IMR-90 (cell line): ENCODE measurements at regions not wholly inside any gene's neighbourhood (a gene's known extent, or its start where the extent isn't known, plus 50 kb on each side); places are given as distances from the start of the nearest gene placed in this dataset.

ENCODE experiments used
- ATAC-seq: fragments of 200-7000 bp; cut with Tn5 transposase; 2 replicates; pipeline ENCODE4 v1.9.1; 2020; ENCODE audit warnings: low read depth, mild to moderate bottlenecking, moderate library complexity
- BruUV-seq: library from RNA; stranded (reverse); fragments of 400-500 nt; replicated peaks from 2 replicates; lab custom pipeline; 2021; lab: Mats Ljungman, UMichigan
- CTCF ChIA-PET: fragments of 300-600 bp; formaldehyde crosslinking; extraction: SDS; loops from one replicate; lab custom pipeline; 2021; ENCODE audit warnings: antibody characterized with exemption; lab: Yijun Ruan, JAX
- POLR2A ChIA-PET: fragments of 300-600 bp; sonication (Branson Sonifier 250); formaldehyde crosslinking; loops from one replicate; lab custom pipeline; 2022; ENCODE audit warnings: antibody characterized with exemption; ENCODE audit not compliant: unreplicated experiment; lab: Charles Lee
- DNase-seq: peaks from one replicate; pipeline ENCODE4 v3.0.0; 2013
- H2AFZ ChIP-seq: replicated peaks from 2 replicates; pipeline ENCODE3; 2013; ENCODE audit warnings: low read length, mild to moderate bottlenecking; ENCODE audit not compliant: poor library complexity
- H2AK5ac ChIP-seq: 2 replicates; pipeline ENCODE4 v1.6.1; 2013; ENCODE audit warnings: low read depth, low read length, inconsistent platforms
- H2AK9ac ChIP-seq: replicated peaks from 2 replicates; pipeline ENCODE3; 2013; ENCODE audit warnings: mild to moderate bottlenecking, low read depth, low read length, moderate library complexity; ENCODE audit not compliant: poor library complexity
- H2BK120ac ChIP-seq: 2 replicates; pipeline ENCODE4 v1.6.1; 2013; ENCODE audit warnings: low read depth, low read length, inconsistent platforms
- H2BK15ac ChIP-seq: 3 replicates; pipeline ENCODE4 v1.6.1; 2013; ENCODE audit warnings: low read depth, low read length, inconsistent platforms
- H2BK20ac ChIP-seq: 2 replicates; pipeline ENCODE4 v1.6.1; 2013; ENCODE audit warnings: low read depth, mild to moderate bottlenecking, inconsistent platforms, low read length, moderate library complexity
- H2BK5ac ChIP-seq: 2 replicates; pipeline ENCODE4 v1.6.1; 2013; ENCODE audit warnings: mild to moderate bottlenecking, low read depth, low read length, inconsistent platforms; ENCODE audit not compliant: poor library complexity, severe bottlenecking
- H3K14ac ChIP-seq: replicated peaks from 2 replicates; pipeline ENCODE4 v1.6.1; 2013; ENCODE audit warnings: low read depth, low read length, inconsistent platforms
- H3K18ac ChIP-seq: 2 replicates; pipeline ENCODE4 v1.6.1; 2013; ENCODE audit warnings: low read depth, low read length, control low read depth
- H3K23ac ChIP-seq: 2 replicates; pipeline ENCODE4 v1.6.1; 2013; ENCODE audit warnings: low read depth, low read length, inconsistent platforms
- H3K27ac ChIP-seq: 2 replicates; pipeline ENCODE4 v1.5.1; 2013; ENCODE audit warnings: mild to moderate bottlenecking, control low read depth, low read length; ENCODE audit not compliant: insufficient read depth
- H3K27me3 ChIP-seq: 2 replicates; pipeline ENCODE4 v1.6.1; 2013; ENCODE audit warnings: low read length; ENCODE audit not compliant: control insufficient read depth, insufficient read depth
- H3K36me3 ChIP-seq: 2 replicates; pipeline ENCODE4 v1.6.1; 2013; ENCODE audit warnings: low read length, mixed read lengths; ENCODE audit not compliant: control insufficient read depth, insufficient read depth
- H3K4ac ChIP-seq: 2 replicates; pipeline ENCODE4 v1.6.1; 2013; ENCODE audit warnings: low read depth, low read length, inconsistent platforms
- H3K4me1 ChIP-seq: 2 replicates; pipeline ENCODE4 v1.6.1; 2013; ENCODE audit warnings: low read length, mixed read lengths; ENCODE audit not compliant: control insufficient read depth, insufficient read depth
- H3K4me2 ChIP-seq: 2 replicates; pipeline ENCODE4 v1.6.1; 2013; ENCODE audit warnings: low read depth, mild to moderate bottlenecking, control low read depth, low read length, moderate library complexity
- H3K4me3 ChIP-seq: 2 replicates; pipeline ENCODE4 v1.5.1; 2013; ENCODE audit warnings: low read depth, mild to moderate bottlenecking, control low read depth, low read length, moderate library complexity; ENCODE audit not compliant: insufficient read depth
- H3K56ac ChIP-seq: 2 replicates; pipeline ENCODE4 v1.6.1; 2013; ENCODE audit warnings: low read length, inconsistent platforms; ENCODE audit not compliant: insufficient read depth; ENCODE audit errors: extremely low read depth
- H3K79me1 ChIP-seq, 2 experiments: 2 replicates each; pipeline ENCODE4 v1.6.1; 2013; ENCODE audit warnings: low read length in 2 of 2, inconsistent platforms in 1 of 2, low read depth in 1 of 2
- H3K9ac ChIP-seq: 2 replicates; pipeline ENCODE4 v1.6.1; 2013; ENCODE audit warnings: low read depth, low read length, control low read depth
- H3K9me1 ChIP-seq: 2 replicates; pipeline ENCODE4 v1.6.1; 2013; ENCODE audit warnings: low read length, inconsistent platforms; ENCODE audit not compliant: insufficient read depth
- H3K9me3 ChIP-seq: 2 replicates; pipeline ENCODE4 v1.6.1; 2013; ENCODE audit warnings: low read length; ENCODE audit not compliant: control insufficient read depth, insufficient read depth
- H4K20me1 ChIP-seq: 2 replicates; pipeline ENCODE4 v1.6.1; 2013; ENCODE audit warnings: low read length, inconsistent platforms; ENCODE audit not compliant: insufficient read depth
- H4K5ac ChIP-seq: 2 replicates; pipeline ENCODE4 v1.6.1; 2013; ENCODE audit warnings: mild to moderate bottlenecking, low read depth, low read length, control low read depth
- H4K8ac ChIP-seq, 2 experiments: 2 replicates each; pipeline ENCODE4 v1.6.1; 2013; ENCODE audit warnings: low read depth in 2 of 2, low read length in 2 of 2, control low read depth in 1 of 2, inconsistent platforms in 1 of 2
- H4K91ac ChIP-seq: 2 replicates; pipeline ENCODE4 v1.6.1; 2013; ENCODE audit warnings: low read depth, low read length, inconsistent platforms; ENCODE audit not compliant: insufficient read depth
- BHLHE40 ChIP-seq: fragments of 150-350 bp; IDR thresholded peaks from 2 replicates; pipeline ENCODE4 v1.6.1; 2016; ENCODE audit warnings: mild to moderate bottlenecking, low read depth, low read length
- CEBPB ChIP-seq: IDR thresholded peaks from 2 replicates; pipeline ENCODE4 v1.6.1; 2012; ENCODE audit warnings: low read depth, low read length, improper control_type of control experiment
- CHD1 ChIP-seq: IDR thresholded peaks from 2 replicates; pipeline ENCODE4 v1.6.1; 2012; ENCODE audit warnings: low read depth, low read length, improper control_type of control experiment
- FOS ChIP-seq: fragments of 150-350 bp; IDR thresholded peaks from 2 replicates; pipeline ENCODE4 v1.6.1; 2016; ENCODE audit warnings: low read depth, low read length
- MAFK ChIP-seq: IDR thresholded peaks from 2 replicates; pipeline ENCODE4 v1.6.1; 2012; ENCODE audit warnings: low read depth, low read length, improper control_type of control experiment
- MAZ ChIP-seq: IDR thresholded peaks from 2 replicates; pipeline ENCODE4 v1.6.1; 2012; ENCODE audit warnings: low read depth, mild to moderate bottlenecking, low read length, improper control_type of control experiment, moderate library complexity, borderline replicate concordance
- MXI1 ChIP-seq: IDR thresholded peaks from 2 replicates; pipeline ENCODE4 v1.6.1; 2012; ENCODE audit warnings: low read depth, mild to moderate bottlenecking, low read length, moderate library complexity, borderline replicate concordance
- NFE2L2 ChIP-seq: fragments of 150-350 bp; IDR thresholded peaks from 2 replicates; pipeline ENCODE4 v1.6.1; 2016; ENCODE audit warnings: low read depth, mild to moderate bottlenecking, low read length
- POLR2A ChIP-seq: IDR thresholded peaks from 2 replicates; pipeline ENCODE4 v1.6.1; 2012; ENCODE audit warnings: mild to moderate bottlenecking, low read depth, low read length
- RAD21 ChIP-seq: IDR thresholded peaks from 2 replicates; pipeline ENCODE4 v1.6.1; 2012; ENCODE audit warnings: low read length, improper control_type of control experiment
- RCOR1 ChIP-seq: IDR thresholded peaks from 2 replicates; pipeline ENCODE4 v1.6.1; 2012; ENCODE audit warnings: mild to moderate bottlenecking, low read length, improper control_type of control experiment; ENCODE audit not compliant: insufficient replicate concordance
- RFX5 ChIP-seq: IDR thresholded peaks from 2 replicates; pipeline ENCODE4 v1.8.0; 2012; ENCODE audit warnings: low read depth, mild to moderate bottlenecking, low read length, moderate library complexity
- SMC3 ChIP-seq: fragments of 150-350 bp; IDR thresholded peaks from 2 replicates; pipeline ENCODE4 v1.6.1; 2016; ENCODE audit warnings: low read depth, mild to moderate bottlenecking, antibody characterized with exemption, low read length, moderate library complexity
- WGBS, 2 experiments: methylation state at CpG; one replicate each; pipeline versions ENCODE4 v1.1.5 to v1.1.7; 2013; ENCODE audit warnings: missing lambda C conversion rate in 2 of 2; ENCODE audit not compliant: insufficient read length in 1 of 2; ENCODE audit errors: extremely low coverage in 2 of 2; 5-methylcytosine and 5-hydroxymethylcytosine counted together
- dilution Hi-C: fragments of 300-500 bp; cut with HindIII; formaldehyde crosslinking; loops from one replicate; pipeline ENCODE4 v1.14.3; 2018; ENCODE audit warnings: low sequenced_read_pairs; ENCODE audit not compliant: unreplicated experiment
- in situ Hi-C: fragments of 300-500 bp; cut with MboI; formaldehyde crosslinking; loops from 3 replicates; pipeline ENCODE4 v1.14.3; 2019; ENCODE audit warnings: low sequenced_read_pairs, inconsistent platforms, mixed read lengths
- intact Hi-C: fragments of 100-400 bp; cut with micrococcal nuclease; formaldehyde crosslinking; loops from 2 replicates; pipeline ENCODE4 v1.10.0; 2022
- TF ChIP-seq, protein P1 (sequence below): fragments of 150-350 bp; IDR thresholded peaks from 2 replicates; pipeline ENCODE4 v1.6.1; 2016; ENCODE audit warnings: low read depth, mild to moderate bottlenecking, low read length, moderate library complexity, borderline replicate concordance
- TF ChIP-seq, protein P2 (sequence below): fragments of 150-350 bp; IDR thresholded peaks from 2 replicates; pipeline ENCODE4 v1.6.1; 2017; ENCODE audit warnings: mild to moderate bottlenecking, antibody characterized with exemption, low read length, low read depth
- TF ChIP-seq, protein P3 (sequence below): conservative IDR thresholded peaks from 2 replicates; pipeline ENCODE4 v1.5.1; 2012; ENCODE audit warnings: mild to moderate bottlenecking, low read depth, low read length, improper control_type of control experiment

DNA sequence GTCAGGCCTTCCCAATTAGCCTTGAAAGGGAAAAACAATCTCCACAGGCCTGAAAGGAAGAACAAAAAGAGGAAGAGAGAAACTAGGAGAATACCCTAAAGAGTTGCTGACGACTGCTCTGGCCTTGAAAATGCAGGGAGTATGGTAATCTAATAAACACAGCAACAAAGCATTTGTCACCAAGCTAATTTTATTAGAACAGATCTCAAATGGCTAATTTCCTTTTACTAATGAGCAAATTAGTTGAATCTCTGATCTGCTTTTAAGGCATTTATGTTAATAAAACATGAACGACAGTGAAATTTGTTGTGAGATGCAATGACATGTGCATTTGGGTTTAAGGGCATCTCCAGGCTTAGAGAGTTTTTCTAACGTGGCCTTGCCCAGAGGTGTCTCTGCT, 212.2 kb downstream of the BUD13 start:
- WGBS, 2 experiments: 40% methylated on average over 1 of the region's 3 CpGs; no CpG with 5 or more reads in 1 of the 2 experiments
- ATAC-seq (no peak), DNase-seq (no peak)
- Histone ChIP-seq H2BK5ac (no peak overlapping the region), H2AK9ac (no peak overlapping the region), H3K56ac (no peak overlapping the region), H4K8ac (no peak overlapping the region), H4K91ac (no peak overlapping the region), H3K4ac (no peak overlapping the region), H3K79me1 (no peaks in the 10 kb centered on the region), H3K36me3 (no peaks in the 10 kb centered on the region), H3K9me3 (no peaks in the 10 kb centered on the region), H2BK15ac (no peak overlapping the region), H2AK5ac (no peak overlapping the region), H3K18ac (no peak overlapping the region), H3K14ac (no peak overlapping the region), H4K20me1 (no peaks in the 10 kb centered on the region), H3K27me3 (peaks cover 2% of the 10 kb centered on the region; the same call in 1 of the 2 replicates), H2BK120ac (no peak overlapping the region), H3K27ac (no peak overlapping the region), H3K9me1 (0 out of 2 replicates have a peak, but pooled peaks cover 3% of the 10 kb centered on the region), H4K5ac (no peak overlapping the region), H3K9ac (no peak overlapping the region), H3K4me2 (no peak overlapping the region), H3K4me3 (no peak overlapping the region), H3K23ac (no peak overlapping the region), H2BK20ac (no peak overlapping the region), H2AFZ (no peak overlapping the region), H3K4me1 (no peaks in the 10 kb centered on the region)
- intact Hi-C loops (no loop called here), in situ Hi-C loops (no loop called here), dilution Hi-C loops (no loop called here)
- no TSS peak for BruUV-seq
- TF ChIP-seq BHLHE40: no peak
- TF ChIP-seq NFE2L2: no peak
- TF ChIP-seq CEBPB: no peak
- TF ChIP-seq, protein P1, sequence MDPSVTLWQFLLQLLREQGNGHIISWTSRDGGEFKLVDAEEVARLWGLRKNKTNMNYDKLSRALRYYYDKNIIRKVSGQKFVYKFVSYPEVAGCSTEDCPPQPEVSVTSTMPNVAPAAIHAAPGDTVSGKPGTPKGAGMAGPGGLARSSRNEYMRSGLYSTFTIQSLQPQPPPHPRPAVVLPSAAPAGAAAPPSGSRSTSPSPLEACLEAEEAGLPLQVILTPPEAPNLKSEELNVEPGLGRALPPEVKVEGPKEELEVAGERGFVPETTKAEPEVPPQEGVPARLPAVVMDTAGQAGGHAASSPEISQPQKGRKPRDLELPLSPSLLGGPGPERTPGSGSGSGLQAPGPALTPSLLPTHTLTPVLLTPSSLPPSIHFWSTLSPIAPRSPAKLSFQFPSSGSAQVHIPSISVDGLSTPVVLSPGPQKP: no peak
- TF ChIP-seq SMC3: no peak
- no peak for TF ChIP-seq MAZ
- no peak for TF ChIP-seq RCOR1
- TF ChIP-seq RFX5: no peak
- TF ChIP-seq FOS: no peak
- TF ChIP-seq RAD21: no peak
- TF ChIP-seq MAFK: no peak
- TF ChIP-seq, protein P2, sequence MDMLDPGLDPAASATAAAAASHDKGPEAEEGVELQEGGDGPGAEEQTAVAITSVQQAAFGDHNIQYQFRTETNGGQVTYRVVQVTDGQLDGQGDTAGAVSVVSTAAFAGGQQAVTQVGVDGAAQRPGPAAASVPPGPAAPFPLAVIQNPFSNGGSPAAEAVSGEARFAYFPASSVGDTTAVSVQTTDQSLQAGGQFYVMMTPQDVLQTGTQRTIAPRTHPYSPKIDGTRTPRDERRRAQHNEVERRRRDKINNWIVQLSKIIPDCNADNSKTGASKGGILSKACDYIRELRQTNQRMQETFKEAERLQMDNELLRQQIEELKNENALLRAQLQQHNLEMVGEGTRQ: no peak
- TF ChIP-seq MXI1: no peak
- TF ChIP-seq CHD1: no peak
- no peak for TF ChIP-seq POLR2A
- TF ChIP-seq, protein P3, sequence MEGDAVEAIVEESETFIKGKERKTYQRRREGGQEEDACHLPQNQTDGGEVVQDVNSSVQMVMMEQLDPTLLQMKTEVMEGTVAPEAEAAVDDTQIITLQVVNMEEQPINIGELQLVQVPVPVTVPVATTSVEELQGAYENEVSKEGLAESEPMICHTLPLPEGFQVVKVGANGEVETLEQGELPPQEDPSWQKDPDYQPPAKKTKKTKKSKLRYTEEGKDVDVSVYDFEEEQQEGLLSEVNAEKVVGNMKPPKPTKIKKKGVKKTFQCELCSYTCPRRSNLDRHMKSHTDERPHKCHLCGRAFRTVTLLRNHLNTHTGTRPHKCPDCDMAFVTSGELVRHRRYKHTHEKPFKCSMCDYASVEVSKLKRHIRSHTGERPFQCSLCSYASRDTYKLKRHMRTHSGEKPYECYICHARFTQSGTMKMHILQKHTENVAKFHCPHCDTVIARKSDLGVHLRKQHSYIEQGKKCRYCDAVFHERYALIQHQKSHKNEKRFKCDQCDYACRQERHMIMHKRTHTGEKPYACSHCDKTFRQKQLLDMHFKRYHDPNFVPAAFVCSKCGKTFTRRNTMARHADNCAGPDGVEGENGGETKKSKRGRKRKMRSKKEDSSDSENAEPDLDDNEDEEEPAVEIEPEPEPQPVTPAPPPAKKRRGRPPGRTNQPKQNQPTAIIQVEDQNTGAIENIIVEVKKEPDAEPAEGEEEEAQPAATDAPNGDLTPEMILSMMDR: no peak
- CTCF ChIA-PET: no interaction called here
- POLR2A ChIA-PET: no interaction called here
